Mesothelial cell of epicardium (in vitro differentiated cells): ENCODE measurements at regions not wholly inside any gene's neighbourhood (a gene's known extent, or its start where the extent isn't known, plus 50 kb on each side); places are given as distances from the start of the nearest gene placed in this dataset.

Experiments
- DNase-seq, 2 experiments: peaks; one replicate each; pipeline ENCODE4 v3.0.0; 2021; ENCODE audit warnings: low spot score in 2 of 2; ENCODE audit not compliant: unreplicated experiment in 2 of 2
- H3K27ac Mint-ChIP-seq: 2 replicates; pipeline ENCODE4 v1.8.0; 2021; ENCODE audit warnings: mixed read lengths
- H3K27me3 Mint-ChIP-seq: 2 replicates; pipeline ENCODE4 v1.8.0; 2021; ENCODE audit warnings: low read depth, mixed read lengths
- H3K36me3 Mint-ChIP-seq: 2 replicates; pipeline ENCODE4 v1.8.0; 2021; ENCODE audit warnings: mixed read lengths
- H3K4me1 Mint-ChIP-seq: 2 replicates; pipeline ENCODE4 v1.8.0; 2021; ENCODE audit warnings: mixed read lengths
- H3K4me3 Mint-ChIP-seq: 2 replicates; pipeline ENCODE4 v1.8.0; 2021; ENCODE audit warnings: mild to moderate bottlenecking, moderate library complexity, mixed read lengths
- H3K9me3 Mint-ChIP-seq: 2 replicates; pipeline ENCODE4 v1.8.0; 2021; ENCODE audit warnings: mixed read lengths
- CTCF ChIP-seq: fragments of 200-600 bp; sonication (generic); IDR thresholded peaks from one replicate; pipeline ENCODE4 v1.5.0; 2021; ENCODE audit warnings: antibody characterized with exemption; ENCODE audit not compliant: unreplicated experiment

DNA sequence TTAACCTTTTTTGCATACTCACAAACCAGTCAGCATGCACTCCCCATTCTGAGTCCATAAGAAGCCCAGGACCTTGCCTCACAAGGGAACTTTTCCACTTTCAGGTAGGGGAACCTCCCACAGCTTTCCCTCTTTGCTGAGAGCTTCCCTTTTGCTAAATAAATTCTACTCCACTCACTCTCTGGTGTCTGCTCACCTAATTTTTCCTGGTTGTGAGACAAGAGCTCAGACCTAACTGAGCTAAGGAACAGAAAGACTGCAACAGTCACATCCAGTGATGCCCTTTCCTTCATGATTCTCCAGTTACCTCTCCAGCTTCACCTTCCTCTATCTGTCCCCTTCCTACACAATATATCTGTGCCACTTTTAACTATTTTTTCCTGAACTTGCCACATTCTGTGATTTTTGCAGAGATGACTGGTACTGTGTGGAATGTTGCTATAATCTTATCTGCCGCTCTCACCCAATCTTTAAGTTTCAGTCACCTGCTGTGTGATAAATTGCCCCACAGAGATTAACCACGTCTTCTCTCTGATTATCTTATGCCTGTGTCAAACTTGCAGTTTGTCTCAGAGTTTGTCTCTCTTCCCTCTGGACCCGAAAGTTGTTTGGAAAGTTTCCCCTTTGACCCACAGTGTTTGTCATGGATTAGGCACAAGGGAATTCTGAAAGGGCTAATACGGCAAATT, 737.1 kb upstream of the FLRT2 start:
- Mint-ChIP-seq H3K27ac (no peak overlapping the region), H3K4me3 (no peak overlapping the region), H3K4me1 (no peaks in the 10 kb centered on the region), H3K9me3 (peaks cover 16% of the 10 kb centered on the region), H3K27me3 (no peaks in the 10 kb centered on the region), H3K36me3 (no peaks in the 10 kb centered on the region)
- DNase-seq = no peak
- TF ChIP-seq CTCF = no peak

- H3K9me3 Mint-ChIP-seq = peaks cover 16% of the 10 kb centered on the region
- no peak for DNase-seq
- TF ChIP-seq CTCF = no peak
- no peaks in the 10 kb centered on the region for H3K36me3 Mint-ChIP-seq
- no peak overlapping the region for H3K4me3 Mint-ChIP-seq
- H3K27ac Mint-ChIP-seq = no peak overlapping the region
- H3K27me3 Mint-ChIP-seq = no peaks in the 10 kb centered on the region
- no peaks in the 10 kb centered on the region for H3K4me1 Mint-ChIP-seq
Measured at GRCh38 chr14:84797326-84797725, 732.6 kb upstream of the FLRT2 start.

GRCh38 chr14:84804468-84804867, 725.5 kb upstream of the FLRT2 start:
- Mint-ChIP-seq H3K9me3 (peaks cover 11% of the 10 kb centered on the region), H3K27me3 (no peaks in the 10 kb centered on the region), H3K4me3 (no peak overlapping the region), H3K27ac (no peak overlapping the region), H3K36me3 (no peaks in the 10 kb centered on the region), H3K4me1 (peaks cover 29% of the 10 kb centered on the region)
- TF ChIP-seq CTCF = no peak
- no peak for DNase-seq

DNA sequence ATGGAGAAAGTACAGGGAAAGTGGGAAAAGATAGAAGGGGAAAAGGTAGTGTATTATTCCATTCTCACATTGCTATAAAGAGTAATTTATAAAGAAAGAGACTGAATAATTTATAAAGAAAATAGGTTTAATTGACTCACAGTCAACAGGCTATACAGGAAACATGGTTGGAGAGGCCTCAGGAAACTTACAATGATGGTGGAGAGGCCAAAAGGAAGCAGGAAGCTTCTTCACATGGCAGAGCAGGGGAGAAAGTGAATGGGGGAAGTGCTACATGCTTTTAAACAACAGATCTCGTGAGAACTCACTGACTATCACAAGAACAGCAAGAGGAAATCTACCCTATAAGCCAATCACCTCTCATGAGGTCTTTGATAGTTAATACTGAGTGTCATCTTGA, 725.0 kb upstream of the FLRT2 start:
- H3K4me3 Mint-ChIP-seq = no peak overlapping the region

DNA sequence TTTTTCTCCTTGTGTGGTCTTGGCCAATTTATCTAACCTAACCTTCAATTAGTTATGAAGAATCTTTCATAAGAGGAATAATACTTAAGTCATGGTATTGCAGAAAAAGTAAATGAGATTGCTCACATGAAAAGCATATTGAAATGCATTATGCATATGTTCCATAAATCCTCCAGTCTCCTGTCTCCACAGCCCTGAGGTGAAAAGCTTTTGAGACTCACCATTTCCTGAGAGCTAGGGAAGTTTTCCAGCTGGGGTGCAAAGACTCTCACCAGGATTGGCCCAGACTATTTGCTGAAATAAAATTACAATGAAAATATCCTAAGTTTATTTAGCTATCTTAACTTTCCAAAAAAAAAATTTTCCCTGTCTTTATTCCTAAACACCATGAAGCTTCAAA, 723.8 kb upstream of the FLRT2 start:
- no peak overlapping the region for H3K27ac Mint-ChIP-seq
- no peak overlapping the region for H3K4me3 Mint-ChIP-seq
- no peaks in the 10 kb centered on the region for H3K36me3 Mint-ChIP-seq
- no peaks in the 10 kb centered on the region for H3K27me3 Mint-ChIP-seq
- peaks cover 31% of the 10 kb centered on the region for H3K4me1 Mint-ChIP-seq
- peaks cover 11% of the 10 kb centered on the region for H3K9me3 Mint-ChIP-seq
- no peak for TF ChIP-seq CTCF
- DNase-seq = no peak

More for the DNA sequence above, 725.0 kb upstream of the FLRT2 start:
- peaks cover 11% of the 10 kb centered on the region for H3K9me3 Mint-ChIP-seq
- no peaks in the 10 kb centered on the region for H3K36me3 Mint-ChIP-seq
- H3K27ac Mint-ChIP-seq = no peak overlapping the region
- no peaks in the 10 kb centered on the region for H3K27me3 Mint-ChIP-seq
- DNase-seq = no peak
- TF ChIP-seq CTCF = no peak
- H3K4me1 Mint-ChIP-seq = peaks cover 31% of the 10 kb centered on the region

GRCh38 chr14:84806622-84807021, 723.3 kb upstream of the FLRT2 start:
- peaks cover 31% of the 10 kb centered on the region for H3K4me1 Mint-ChIP-seq
- no peak for TF ChIP-seq CTCF

More at GRCh38 chr14:84806622-84807021, 723.3 kb upstream of the FLRT2 start:
- Mint-ChIP-seq H3K27me3 (no peaks in the 10 kb centered on the region), H3K27ac (no peak overlapping the region), H3K36me3 (no peaks in the 10 kb centered on the region), H3K4me3 (no peak overlapping the region), H3K9me3 (peaks cover 11% of the 10 kb centered on the region)
- no peak for DNase-seq
